GM12878 (cell line): ENCODE measurements at regions not wholly inside any gene's neighbourhood (a gene's known extent, or its start where the extent isn't known, plus 50 kb on each side); places are given as distances from the start of the nearest gene placed in this dataset.

Experiments used
- ASH2L ChIP-seq: fragments of 300-600, 200-600 bp; sonication (generic); IDR thresholded peaks from 2 replicates; pipeline ENCODE4 v1.6.1; 2017; ENCODE audit warnings: low read depth, mild to moderate bottlenecking, borderline replicate concordance
- CBX5 ChIP-seq: sonication (generic); IDR thresholded peaks from 2 replicates; pipeline ENCODE4 v1.6.1; 2016; ENCODE audit warnings: low read depth, moderate library complexity, mild to moderate bottlenecking, inconsistent platforms
- NR2C1 ChIP-seq: fragments of 450-650 bp; IDR thresholded peaks from 2 replicates; pipeline ENCODE4 v1.6.1; 2017; ENCODE audit warnings: antibody characterized with exemption, mild to moderate bottlenecking, moderate library complexity
- POLR2AphosphoS5 ChIP-seq: IDR thresholded peaks from 2 replicates; pipeline ENCODE4 v1.6.1; 2011; ENCODE audit warnings: mild to moderate bottlenecking, low read length, inconsistent platforms
- RAD51 ChIP-seq: fragments of 450-650 bp; IDR thresholded peaks from 2 replicates; pipeline ENCODE4 v1.6.1; 2016; ENCODE audit warnings: moderate library complexity, mild to moderate bottlenecking, inconsistent platforms
- RCOR1 ChIP-seq: conservative IDR thresholded peaks from 2 replicates; pipeline ENCODE4 v1.6.1; 2012; ENCODE audit warnings: low read depth, low read length, improper control_type of control experiment
- SMARCA5 ChIP-seq: fragments of 450-650 bp; IDR thresholded peaks from 2 replicates; pipeline ENCODE4 v1.6.1; 2017; ENCODE audit warnings: mild to moderate bottlenecking
- TF ChIP-seq, protein P1 (sequence below), 3 experiments: IDR thresholded peaks in 2 of 3; conservative IDR thresholded peaks in 1 of 3; 2 replicates each; pipeline ENCODE4 v1.5.1; 2011; ENCODE audit warnings: low read depth in 3 of 3, low read length in 3 of 3, mild to moderate bottlenecking in 3 of 3, control low read depth in 2 of 3, moderate library complexity in 2 of 3, inconsistent platforms in 1 of 3, mixed read lengths in 1 of 3; ENCODE audit not compliant: control insufficient read depth in 2 of 3, insufficient read depth in 1 of 3; ENCODE audit errors: extremely low read depth in 1 of 3

DNA sequence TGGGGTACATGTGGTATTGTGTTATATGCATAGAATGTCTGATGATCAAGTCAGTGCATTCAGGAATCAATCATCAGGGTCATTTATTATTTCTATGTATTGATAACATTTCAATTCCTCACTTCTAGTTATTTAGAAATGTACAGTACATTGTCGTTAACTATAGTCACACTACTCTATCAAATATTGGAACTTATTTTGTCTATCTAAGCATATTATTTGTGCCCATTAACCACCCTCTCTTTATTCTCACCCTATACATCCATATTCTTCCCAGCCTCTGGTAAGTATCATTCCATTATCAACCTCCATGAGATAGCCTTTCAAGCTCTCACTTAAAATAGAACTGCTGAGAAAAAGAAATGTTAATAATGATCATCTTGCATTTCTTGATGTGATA, 596.5 kb upstream of the POT1 start:
- no peak for TF ChIP-seq SMARCA5
- TF ChIP-seq RAD51 = no peak
- no peak for TF ChIP-seq ASH2L
- TF ChIP-seq, protein P1, sequence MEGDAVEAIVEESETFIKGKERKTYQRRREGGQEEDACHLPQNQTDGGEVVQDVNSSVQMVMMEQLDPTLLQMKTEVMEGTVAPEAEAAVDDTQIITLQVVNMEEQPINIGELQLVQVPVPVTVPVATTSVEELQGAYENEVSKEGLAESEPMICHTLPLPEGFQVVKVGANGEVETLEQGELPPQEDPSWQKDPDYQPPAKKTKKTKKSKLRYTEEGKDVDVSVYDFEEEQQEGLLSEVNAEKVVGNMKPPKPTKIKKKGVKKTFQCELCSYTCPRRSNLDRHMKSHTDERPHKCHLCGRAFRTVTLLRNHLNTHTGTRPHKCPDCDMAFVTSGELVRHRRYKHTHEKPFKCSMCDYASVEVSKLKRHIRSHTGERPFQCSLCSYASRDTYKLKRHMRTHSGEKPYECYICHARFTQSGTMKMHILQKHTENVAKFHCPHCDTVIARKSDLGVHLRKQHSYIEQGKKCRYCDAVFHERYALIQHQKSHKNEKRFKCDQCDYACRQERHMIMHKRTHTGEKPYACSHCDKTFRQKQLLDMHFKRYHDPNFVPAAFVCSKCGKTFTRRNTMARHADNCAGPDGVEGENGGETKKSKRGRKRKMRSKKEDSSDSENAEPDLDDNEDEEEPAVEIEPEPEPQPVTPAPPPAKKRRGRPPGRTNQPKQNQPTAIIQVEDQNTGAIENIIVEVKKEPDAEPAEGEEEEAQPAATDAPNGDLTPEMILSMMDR (IDR thresholded peaks at IDR 0.05 in 2 of 3, conservative IDR thresholded peaks at IDR 0.05 in 1 of 3; ENCODE audit: control insufficient read depth in 2 of 3, extremely low read depth in 1 of 3, insufficient read depth in 1 of 3, low read depth in 3 of 3, low read length in 3 of 3) = no peak
- TF ChIP-seq POLR2AphosphoS5 = no peak
- TF ChIP-seq CBX5 = no peak
- TF ChIP-seq NR2C1 = no peak
- TF ChIP-seq RCOR1 = no peak
